Right ventricle myocardium superior (tissue), 1 donor: ENCODE measurements at regions not wholly inside any gene's neighbourhood (a gene's known extent, or its start where the extent isn't known, plus 50 kb on each side); places are given as distances from the start of the nearest gene placed in this dataset.

Experiments
- ATAC-seq: fragments of 200-7000 bp; cut with Tn5 transposase; one replicate; pipeline ENCODE4 v1.9.1; 2020; ENCODE audit warnings: mild to moderate bottlenecking; ENCODE audit not compliant: poor library complexity
- DNase-seq: peaks from one replicate; pipeline ENCODE4 v3.0.0-alpha.2; 2020
- intact Hi-C: fragments of 100-400 bp; cut with DNase I; formaldehyde crosslinking; loops from one replicate; pipeline ENCODE4 v1.11.2; 2022
- donor health status: DM: no; HTN: yes; CAD: no; lungs with severe emphysema.

- no peak for ATAC-seq
- intact Hi-C loops, result no loop called here
Measured at GRCh38 chr10:113967126-113967525, 76.5 kb upstream of the ADRB1 start.

GRCh38 chr10:113970641-113971040 lies 73.0 kb upstream of the ADRB1 start:
- DNase-seq, result no peak
- intact Hi-C loops, result no loop called here
- no peak for ATAC-seq

More at GRCh38 chr10:113967126-113967525, 76.5 kb upstream of the ADRB1 start:
- no peak for DNase-seq

- ATAC-seq (no peak), DNase-seq (no peak)
- intact Hi-C loops, result no loop called here
Measured at GRCh38 chr10:113971349-113971973, 72.2 kb upstream of the ADRB1 start.

GRCh38 chr10:113977174-113977573 lies 66.5 kb upstream of the ADRB1 start:
- DNase-seq, result no peak
- no peak for ATAC-seq
- intact Hi-C loops, result no loop called here

- ATAC-seq, result peak; percentile 83
- intact Hi-C loops, result no loop called here
- peak; percentile 60 for DNase-seq
Measured at GRCh38 chr10:113978802-113979201, 64.9 kb upstream of the ADRB1 start.

- ATAC-seq (peak; percentile 29), DNase-seq (no peak)
- intact Hi-C loops, result no loop called here
Measured at GRCh38 chr10:113979409-113979808, 64.3 kb upstream of the ADRB1 start.

- DNase-seq, result no peak
- intact Hi-C loops, result no loop called here
- no peak for ATAC-seq
Measured at GRCh38 chr10:113980408-113981087, 63.1 kb upstream of the ADRB1 start.

GRCh38 chr10:113982296-113982695 lies 61.4 kb upstream of the ADRB1 start:
- intact Hi-C loops, result no loop called here
- no peak for ATAC-seq
- DNase-seq, result no peak

GRCh38 chr10:113982769-113983168 lies 60.9 kb upstream of the ADRB1 start:
- DNase-seq, result no peak
- intact Hi-C loops, result no loop called here
- ATAC-seq, result peak; percentile 66

GRCh38 chr10:113983552-113983951 lies 60.1 kb upstream of the ADRB1 start:
- ATAC-seq (no peak), DNase-seq (no peak)
- intact Hi-C loops, result no loop called here

- intact Hi-C loops, result no loop called here
- ATAC-seq (no peak), DNase-seq (no peak)
Measured at GRCh38 chr10:113985297-113985844, 58.3 kb upstream of the ADRB1 start.

GRCh38 chr10:113986316-113986715 lies 57.4 kb upstream of the ADRB1 start:
- intact Hi-C loops, result no loop called here
- DNase-seq (no peak), ATAC-seq (no peak)

GRCh38 chr10:113987156-113987555 lies 56.5 kb upstream of the ADRB1 start:
- intact Hi-C loops, result no loop called here
- DNase-seq, result no peak
- no peak for ATAC-seq

- ATAC-seq, result no peak
- DNase-seq, result no peak
- intact Hi-C loops, result no loop called here
Measured at GRCh38 chr10:113987805-113988204, 55.9 kb upstream of the ADRB1 start.

- DNase-seq (no peak), ATAC-seq (no peak)
- intact Hi-C loops, result no loop called here
Measured at GRCh38 chr10:113988535-113988934, 55.1 kb upstream of the ADRB1 start.

- no peak for ATAC-seq
- intact Hi-C loops, result no loop called here
- DNase-seq, result no peak
Measured at GRCh38 chr10:113991091-113991860, 52.4 kb upstream of the ADRB1 start.

GRCh38 chr10:113992471-113993011 lies 51.1 kb upstream of the ADRB1 start:
- ATAC-seq, result peak; percentile 67
- DNase-seq, result peak; percentile 45
- intact Hi-C loops, result no loop called here

- ATAC-seq (peak; percentile 76), DNase-seq (peak; percentile 65)
- intact Hi-C loops, result no loop called here
Measured at GRCh38 chr10:113993489-113993991, 50.1 kb upstream of the ADRB1 start.
